ENCODE measurements at regions not wholly inside any gene's neighbourhood (a gene's known extent, or its start where the extent isn't known, plus 50 kb on each side); places are given as distances from the start of the nearest gene placed in this dataset.
A peak's percentile ranks its signal among the peaks of the same experiment; 100 is the strongest.

DNA sequence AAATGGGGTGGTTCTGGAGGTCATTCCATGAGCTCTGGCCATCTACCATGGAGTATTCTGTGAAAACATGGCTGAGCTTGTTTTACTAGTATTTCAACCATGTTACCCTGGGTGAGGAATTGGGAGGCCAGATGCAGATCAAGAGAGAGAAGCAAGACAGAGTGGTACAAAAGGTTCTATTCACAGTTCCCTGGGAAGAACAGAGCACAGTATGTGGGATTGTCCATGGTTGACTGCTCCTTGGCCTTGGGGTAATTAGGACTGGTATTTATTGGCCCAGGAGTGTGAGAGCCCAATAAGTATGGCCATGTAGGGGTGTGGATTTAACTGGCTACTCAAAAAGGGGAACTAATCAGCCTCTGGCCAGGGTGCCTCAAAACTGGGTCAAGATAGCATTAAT, 239.7 kb upstream of the GATB start:
- Mint-ChIP-seq H3K27ac (peak overlapping the region in 1 of 9 donors; percentile 51), H3K4me1 (peaks cover 10 to 32% (median 25%) of the 10 kb centered on the region in 7 donors), H3K36me3 (peaks cover 0 to 6% (median 0%) of the 10 kb centered on the region in 5 donors), H3K4me3 (no peak overlapping the region), H3K9me3 (peaks cover 0 to 4% (median 0%) of the 10 kb centered on the region in 11 donors), H3K27me3 (peaks cover 0 to 16% (median 0%) of the 10 kb centered on the region in 5 donors)
- Histone ChIP-seq H3K27ac (ENCODE audit: low read depth, low read length) (no peak overlapping the region), H3K9me3 (ENCODE audit: control insufficient read depth in 2 of 3, low read length in 3 of 3) (no peaks in the 10 kb centered on the region), H3K4me3 (ENCODE audit: low read length) (no peak overlapping the region), H3K4me1 (ENCODE audit: control insufficient read depth in 2 of 2, insufficient read depth in 2 of 2, low read length in 2 of 2) (no peaks in the 10 kb centered on the region), H3K27me3 (ENCODE audit: control insufficient read depth in 2 of 2, insufficient read depth in 2 of 2, low read length in 2 of 2) (no peaks in the 10 kb centered on the region), H3K36me3 (ENCODE audit: control insufficient read depth in 2 of 3, insufficient read depth in 3 of 3, low read length in 3 of 3) (no peaks in the 10 kb centered on the region)
- DNase-seq, result no peak
- ATAC-seq, result no peak
- ChIA-PET POLR2A (no interaction called here), CTCF (no interaction called here)
- intact Hi-C loops (cut with micrococcal nuclease), result no loop called here

DNA sequence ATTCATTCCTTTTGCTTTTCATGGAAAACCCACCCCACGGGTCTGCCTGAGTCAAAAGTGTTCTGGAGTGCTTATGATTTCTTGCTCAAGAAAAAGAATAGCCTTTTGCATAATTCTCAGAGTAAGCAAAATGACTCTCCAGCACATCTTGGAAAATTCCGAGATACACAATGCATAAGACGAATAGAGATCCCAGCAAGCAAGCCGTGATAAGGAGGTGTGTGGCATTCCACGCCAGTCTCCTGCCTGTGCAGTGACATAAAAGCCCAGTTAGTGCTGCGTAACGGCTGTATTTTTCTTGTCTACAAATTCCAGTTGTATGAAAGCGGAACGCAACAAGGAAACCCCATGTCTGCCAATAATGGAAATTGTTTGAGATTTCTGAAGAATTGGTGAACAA, 237.9 kb upstream of the GATB start:
- Mint-ChIP-seq H3K27me3 (peaks cover 0 to 9% (median 0%) of the 10 kb centered on the region in 5 donors), H3K4me3 (no peak overlapping the region), H3K36me3 (peaks cover 0 to 16% (median 3%) of the 10 kb centered on the region in 5 donors), H3K4me1 (peaks cover 15 to 43% (median 25%) of the 10 kb centered on the region in 7 donors), H3K9me3 (peaks cover 0 to 8% (median 1%) of the 10 kb centered on the region in 11 donors), H3K27ac (no peak overlapping the region)
- DNase-seq (no peak), ATAC-seq (no peak)
- H3K27ac ChIP-seq (ENCODE audit: low read depth, low read length), result no peak overlapping the region
- intact Hi-C loops (cut with micrococcal nuclease), result no loop called here
- POLR2A ChIA-PET, result no interaction called here
- H3K36me3 ChIP-seq (ENCODE audit: control insufficient read depth in 2 of 3, insufficient read depth in 3 of 3, low read length in 3 of 3), result no peaks in the 10 kb centered on the region
- H3K27me3 ChIP-seq (ENCODE audit: control insufficient read depth in 2 of 2, insufficient read depth in 2 of 2, low read length in 2 of 2), result no peaks in the 10 kb centered on the region
- H3K9me3 ChIP-seq (ENCODE audit: control insufficient read depth in 2 of 3, low read length in 3 of 3), result no peaks in the 10 kb centered on the region
- H3K4me3 ChIP-seq (ENCODE audit: low read length), result no peak overlapping the region
- peaks cover 5 to 8% of the 10 kb centered on the region in 2 donors for H3K4me1 ChIP-seq (ENCODE audit: control insufficient read depth in 2 of 2, insufficient read depth in 2 of 2, low read length in 2 of 2)
- CTCF ChIA-PET, result no interaction called here

DNA sequence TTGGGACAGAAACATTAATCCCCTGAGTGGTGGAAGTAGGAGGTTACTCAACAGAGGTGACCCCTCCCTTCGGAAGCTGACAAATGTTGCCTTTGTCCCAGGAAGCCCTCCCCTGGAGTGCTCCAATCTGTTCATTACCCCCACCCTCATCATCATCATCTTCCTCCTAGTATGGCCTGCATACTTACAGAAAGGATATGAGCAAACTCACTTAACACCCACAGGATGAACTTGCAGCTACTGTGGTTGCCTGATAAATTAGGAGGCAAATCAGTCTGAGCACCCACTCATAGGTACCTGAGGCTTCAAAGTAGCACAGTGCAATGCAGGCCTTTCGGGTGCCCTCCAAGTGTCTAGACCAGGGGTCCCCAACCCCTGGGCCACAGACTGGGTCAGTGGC, 236.7 kb upstream of the GATB start:
- Mint-ChIP-seq H3K36me3 (peaks cover 0 to 19% (median 3%) of the 10 kb centered on the region in 5 donors), H3K4me3 (no peak overlapping the region), H3K9me3 (peaks cover 0 to 9% (median 2%) of the 10 kb centered on the region in 11 donors), H3K4me1 (peaks cover 17 to 43% (median 25%) of the 10 kb centered on the region in 7 donors), H3K27me3 (no peaks in the 10 kb centered on the region), H3K27ac (no peak overlapping the region)
- Histone ChIP-seq H3K4me1 (ENCODE audit: control insufficient read depth in 2 of 2, insufficient read depth in 2 of 2, low read length in 2 of 2) (peaks cover 17 to 21% of the 10 kb centered on the region in 2 donors), H3K27ac (ENCODE audit: low read depth, low read length) (no peak overlapping the region), H3K27me3 (ENCODE audit: control insufficient read depth in 2 of 2, insufficient read depth in 2 of 2, low read length in 2 of 2) (no peaks in the 10 kb centered on the region), H3K36me3 (ENCODE audit: control insufficient read depth in 2 of 3, insufficient read depth in 3 of 3, low read length in 3 of 3) (no peaks in the 10 kb centered on the region), H3K9me3 (ENCODE audit: control insufficient read depth in 2 of 3, low read length in 3 of 3) (no peaks in the 10 kb centered on the region), H3K4me3 (ENCODE audit: low read length) (no peak overlapping the region)
- ATAC-seq, result no peak
- POLR2A ChIA-PET, result no interaction called here
- no peak for DNase-seq
- CTCF ChIA-PET, result no interaction called here
- intact Hi-C loops (cut with micrococcal nuclease), result no loop called here

DNA sequence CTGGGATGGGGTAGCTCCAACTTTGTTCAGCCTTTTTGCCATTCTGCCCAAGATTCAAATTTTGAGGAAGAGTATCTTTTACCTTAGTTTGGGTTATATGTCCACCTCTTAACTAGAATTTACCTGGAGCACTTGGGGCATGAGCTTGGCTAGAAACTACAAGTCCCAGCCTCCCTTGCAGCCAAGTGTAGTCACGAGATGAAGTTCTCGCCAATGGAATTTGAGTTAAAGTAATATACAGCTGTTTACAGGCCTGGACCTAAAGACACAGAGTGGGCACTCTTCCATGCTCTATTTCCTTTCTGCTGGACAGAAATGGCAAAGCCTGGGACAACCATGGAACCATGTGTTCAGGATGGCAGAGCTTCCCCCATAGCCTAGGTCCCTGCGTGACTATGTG, 233.6 kb upstream of the GATB start:
- peak overlapping the region in 1 of 9 donors; percentile 37 for H3K27ac Mint-ChIP-seq
- ChIA-PET POLR2A (interaction anchor here (1.1 to 1.5 kb wide), 2 partner anchors 8 to 16 kb away, joined by 3 to 4 read pairs; no protein-coding TSS in a partner anchor), CTCF (interaction anchor here (0.6 to 1.2 kb wide), 2 partner anchors 256 to 391 kb away, joined by 3 read pairs; no protein-coding TSS in a partner anchor)
- H3K4me3 ChIP-seq (ENCODE audit: low read length), result no peak overlapping the region
- H3K27me3 Mint-ChIP-seq, result no peaks in the 10 kb centered on the region
- no peaks in the 10 kb centered on the region for H3K27me3 ChIP-seq (ENCODE audit: control insufficient read depth in 2 of 2, insufficient read depth in 2 of 2, low read length in 2 of 2)
- peak overlapping the region in 1 of 10 donors; percentile 64 for H3K4me3 Mint-ChIP-seq
- no peaks in the 10 kb centered on the region for H3K36me3 ChIP-seq (ENCODE audit: control insufficient read depth in 2 of 3, insufficient read depth in 3 of 3, low read length in 3 of 3)
- peaks cover 0 to 21% (median 3%) of the 10 kb centered on the region in 5 donors for H3K36me3 Mint-ChIP-seq
- ATAC-seq, result no peak
- H3K9me3 ChIP-seq (ENCODE audit: control insufficient read depth in 2 of 3, low read length in 3 of 3), result no peaks in the 10 kb centered on the region
- intact Hi-C loops (cut with micrococcal nuclease), result loop anchor here in 1 of 2 donors (5.0 kb wide), 3 partner anchors 108 to 358 kb away; partner anchors contain the start of gene GATB
- H3K9me3 Mint-ChIP-seq, result peaks cover 0 to 11% (median 2%) of the 10 kb centered on the region in 11 donors
- peaks cover 41 to 73% (median 49%) of the 10 kb centered on the region in 7 donors for H3K4me1 Mint-ChIP-seq
- no peak for DNase-seq
- peaks cover 46 to 47% of the 10 kb centered on the region in 2 donors for H3K4me1 ChIP-seq (ENCODE audit: control insufficient read depth in 2 of 2, insufficient read depth in 2 of 2, low read length in 2 of 2)
- no peak overlapping the region for H3K27ac ChIP-seq (ENCODE audit: low read depth, low read length)

DNA sequence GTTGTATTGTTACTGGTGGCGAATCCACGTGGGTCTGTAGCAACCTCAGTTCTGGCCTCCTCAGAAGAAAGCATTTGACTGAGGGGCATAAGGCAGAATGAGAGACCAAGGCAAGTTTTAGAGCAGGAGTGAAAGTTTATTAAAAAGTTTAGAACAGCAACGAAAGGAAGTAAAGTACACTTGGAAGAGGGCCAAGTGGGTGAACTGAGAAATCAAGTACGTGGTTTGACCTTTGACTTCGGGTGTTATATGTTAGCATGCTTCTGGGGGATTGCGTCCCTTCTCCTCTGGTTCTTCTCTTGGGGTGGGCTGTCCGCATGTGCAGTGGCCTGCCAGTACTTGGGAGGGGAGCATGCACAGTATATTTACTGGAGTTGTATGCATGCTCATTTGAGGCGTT, 232.7 kb upstream of the GATB start:
- Histone ChIP-seq H3K9me3 (ENCODE audit: control insufficient read depth in 2 of 3, low read length in 3 of 3) (no peaks in the 10 kb centered on the region), H3K27me3 (ENCODE audit: control insufficient read depth in 2 of 2, insufficient read depth in 2 of 2, low read length in 2 of 2) (no peaks in the 10 kb centered on the region), H3K4me3 (ENCODE audit: low read length) (no peak overlapping the region), H3K27ac (ENCODE audit: low read depth, low read length) (no peak overlapping the region), H3K4me1 (ENCODE audit: control insufficient read depth in 2 of 2, insufficient read depth in 2 of 2, low read length in 2 of 2) (peaks cover 48 to 51% of the 10 kb centered on the region in 2 donors), H3K36me3 (ENCODE audit: control insufficient read depth in 2 of 3, insufficient read depth in 3 of 3, low read length in 3 of 3) (no peaks in the 10 kb centered on the region)
- H3K36me3 Mint-ChIP-seq, result peaks cover 0 to 24% (median 3%) of the 10 kb centered on the region in 5 donors
- peaks cover 0 to 13% (median 2%) of the 10 kb centered on the region in 11 donors for H3K9me3 Mint-ChIP-seq
- intact Hi-C loops (cut with micrococcal nuclease), result loop anchor here in 1 of 2 donors (5.0 kb wide), 3 partner anchors 109 to 359 kb away; partner anchors contain the start of gene GATB
- peak overlapping the region in 8 of 10 donors; percentile 9 to 64 (median 38) for H3K4me3 Mint-ChIP-seq
- ATAC-seq (no peak), DNase-seq (peak in 2 of 9 donors; percentile 16 to 25)
- H3K4me1 Mint-ChIP-seq, result peaks cover 41 to 79% (median 56%) of the 10 kb centered on the region in 7 donors
- ChIA-PET CTCF (no interaction called here), POLR2A (interaction anchor here (1.5 kb wide), 1 partner anchor 9 kb away, joined by 3 read pairs; no protein-coding TSS in a partner anchor)
- peak overlapping the region in 6 of 9 donors; percentile 6 to 88 (median 50) for H3K27ac Mint-ChIP-seq
- no peaks in the 10 kb centered on the region for H3K27me3 Mint-ChIP-seq

DNA sequence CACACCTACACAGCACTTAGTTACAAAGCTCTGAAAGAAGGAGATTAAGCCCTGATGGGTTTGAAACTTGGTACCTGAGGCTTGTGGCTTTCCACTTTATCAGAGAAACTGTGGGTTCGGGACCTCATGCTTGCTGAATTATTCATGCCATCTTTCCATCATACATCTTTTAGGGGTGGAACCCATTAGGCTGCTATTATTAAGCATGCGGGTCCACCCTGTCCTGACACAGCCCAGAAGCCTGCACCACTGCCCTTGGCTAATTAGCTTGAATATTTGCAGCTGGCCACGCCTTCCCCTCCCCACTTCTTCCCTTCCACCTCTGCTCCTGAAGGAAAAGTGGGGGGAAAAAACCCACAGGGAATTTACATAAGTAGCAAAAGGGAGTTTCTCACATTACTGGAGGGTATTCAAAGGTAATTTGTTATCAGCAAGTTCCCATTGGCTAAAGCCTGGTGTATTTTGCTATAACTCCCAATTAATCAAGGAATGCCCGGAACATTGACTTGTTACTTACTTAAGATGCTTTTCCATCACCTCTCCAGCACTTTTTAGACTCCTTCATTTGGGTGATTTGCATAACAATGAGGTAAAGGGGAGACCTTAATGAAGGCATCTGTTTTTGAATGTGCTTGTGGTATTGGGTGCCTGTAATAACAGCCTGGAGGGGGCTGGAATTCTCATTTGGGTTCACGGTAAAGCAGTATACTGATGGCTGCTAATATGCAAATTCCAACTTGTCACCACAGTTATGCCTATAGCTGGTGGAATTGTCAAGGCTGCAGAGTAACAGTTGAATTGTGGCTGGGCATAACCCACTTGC, 231.7 kb upstream of the GATB start:
- no peak overlapping the region for H3K27ac ChIP-seq (ENCODE audit: low read depth, low read length)
- Mint-ChIP-seq H3K36me3 (peaks cover 0 to 24% (median 3%) of the 10 kb centered on the region in 5 donors), H3K27ac (peak overlapping the region in 7 of 9 donors; percentile 5 to 90 (median 78)), H3K27me3 (no peaks in the 10 kb centered on the region), H3K4me3 (peak overlapping the region in 5 of 10 donors; percentile 18 to 84 (median 71)), H3K4me1 (peaks cover 41 to 79% (median 56%) of the 10 kb centered on the region in 7 donors), H3K9me3 (peaks cover 0 to 13% (median 2%) of the 10 kb centered on the region in 11 donors)
- H3K36me3 ChIP-seq (ENCODE audit: control insufficient read depth in 2 of 3, insufficient read depth in 3 of 3, low read length in 3 of 3), result no peaks in the 10 kb centered on the region
- DNase-seq (no peak), ATAC-seq (no peak)
- peaks cover 48 to 51% of the 10 kb centered on the region in 2 donors for H3K4me1 ChIP-seq (ENCODE audit: control insufficient read depth in 2 of 2, insufficient read depth in 2 of 2, low read length in 2 of 2)
- intact Hi-C loops (cut with micrococcal nuclease), result loop anchor here in 1 of 2 donors (5.0 kb wide), 3 partner anchors 110 to 360 kb away; partner anchors contain the start of gene GATB
- ChIA-PET CTCF (no interaction called here), POLR2A (no interaction called here)
- H3K9me3 ChIP-seq (ENCODE audit: control insufficient read depth in 2 of 3, low read length in 3 of 3), result no peaks in the 10 kb centered on the region
- H3K27me3 ChIP-seq (ENCODE audit: control insufficient read depth in 2 of 2, insufficient read depth in 2 of 2, low read length in 2 of 2), result no peaks in the 10 kb centered on the region
- no peak overlapping the region for H3K4me3 ChIP-seq (ENCODE audit: low read length)
